PC-9 (cell line): ENCODE measurements at regions not wholly inside any gene's neighbourhood (a gene's known extent, or its start where the extent isn't known, plus 50 kb on each side); places are given as distances from the start of the nearest gene placed in this dataset.

Experiments
- CTCF ChIP-seq: fragments of 200-600 bp; sonication (generic); conservative IDR thresholded peaks from 2 replicates; pipeline ENCODE4 v1.6.1; 2017; ENCODE audit warnings: mixed run types, antibody characterized with exemption, mild to moderate bottlenecking, moderate library complexity
- EZH2 ChIP-seq: fragments of 200-600 bp; sonication (generic); IDR thresholded peaks from 2 replicates; pipeline ENCODE4 v1.8.0; 2017; ENCODE audit warnings: antibody characterized with exemption, low read depth

GRCh38 chr3:110958313-110959147, 113.1 kb upstream of the NECTIN3 start:
- TF ChIP-seq CTCF (no peak), EZH2 (no peak)
